Esophagus muscularis mucosa (tissue), 4 donors: ENCODE measurements at regions not wholly inside any gene's neighbourhood (a gene's known extent, or its start where the extent isn't known, plus 50 kb on each side); places are given as distances from the start of the nearest gene placed in this dataset.

ENCODE experiments used
- DNase-seq: peaks from one replicate; pipeline ENCODE4 v3.0.0-alpha.2; 2017; ENCODE audit errors: extremely low spot score
- H3K27ac ChIP-seq, 4 donors: fragments of 200-600 bp; sonication (generic); replicated peaks in 1 of 4; 1 replicate in 3 of 4; 2 replicates in 1 of 4; pipeline ENCODE4 v1.5.1; 2016 to 2019; ENCODE audit warnings: mild to moderate bottlenecking in 1 of 4
- H3K27me3 ChIP-seq, 4 donors: fragments of 200-600 bp; sonication (generic); one replicate each; pipeline versions ENCODE4 v1.5.1 to v1.6.0; 2016 to 2019
- H3K36me3 ChIP-seq, 4 donors: fragments of 200-600 bp; sonication (generic); one replicate each; pipeline ENCODE4 v1.5.1; 2016 to 2019
- H3K4me1 ChIP-seq, 4 donors: fragments of 200-600 bp; sonication (generic); one replicate each; pipeline ENCODE4 v1.5.1; 2016 to 2019
- H3K4me3 ChIP-seq, 4 donors: fragments of 200-600 bp; sonication (generic); 1 replicate in 2 of 4; 2 replicates in 2 of 4; pipeline ENCODE4 v1.5.1; 2016 to 2019; ENCODE audit warnings: mild to moderate bottlenecking in 4 of 4, moderate library complexity in 1 of 4
- H3K9me3 ChIP-seq, 4 donors: fragments of 200-600 bp; sonication (generic); 1 replicate in 3 of 4; 2 replicates in 1 of 4; pipeline ENCODE4 v1.5.1; 2016 to 2019
- CTCF ChIP-seq, 3 experiments: fragments of 200-600 bp in 2 of 3; fragments of 450-650 bp in 1 of 3; sonication (generic) in 2 of 3; IDR thresholded peaks; one replicate each; pipeline ENCODE4 v1.5.1; 2017 to 2019; ENCODE audit warnings: antibody characterized with exemption in 3 of 3, mild to moderate bottlenecking in 2 of 3, moderate library complexity in 1 of 3
- EP300 ChIP-seq: sonication (generic); formaldehyde crosslinking; IDR thresholded peaks from one replicate; pipeline ENCODE4 v1.6.1; 2017; ENCODE audit warnings: antibody characterized with exemption
- POLR2A ChIP-seq: fragments of 450-650 bp; IDR thresholded peaks from one replicate; pipeline ENCODE4 v1.6.1; 2017; ENCODE audit warnings: antibody characterized with exemption, moderate library complexity, mild to moderate bottlenecking, low read depth
- POLR2AphosphoS5 ChIP-seq, 2 donors: sonication (generic); formaldehyde crosslinking; IDR thresholded peaks; one replicate each; pipeline ENCODE4 v1.6.1; 2017; ENCODE audit warnings: antibody characterized with exemption in 2 of 2
- WGBS: methylation state at CpG from one replicate; pipeline ENCODE4 v1.1.5; 2018; 5-methylcytosine and 5-hydroxymethylcytosine counted together
- intact Hi-C: fragments of 100-400 bp; cut with DNase I; formaldehyde crosslinking; loops from one replicate; pipeline ENCODE4 v1.15.1; 2023

DNA sequence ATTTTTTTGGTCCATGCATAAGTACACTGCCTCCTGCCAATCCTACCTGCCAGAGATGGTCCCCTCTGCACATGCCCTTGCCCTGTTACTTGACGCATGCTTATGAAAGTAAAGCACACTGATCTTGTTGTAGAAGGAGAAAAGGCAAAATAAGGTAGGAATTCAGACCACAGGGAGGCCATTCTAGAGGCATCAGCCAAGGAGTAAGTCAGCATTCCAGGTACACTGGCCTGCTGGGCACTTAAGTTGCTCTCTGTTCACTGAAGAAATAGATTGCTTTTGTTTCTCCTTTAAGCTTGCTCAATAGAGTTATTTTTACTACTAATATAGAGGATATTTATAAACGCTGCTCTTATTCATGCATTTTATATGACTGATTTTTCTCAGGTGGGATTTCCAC, 604.4 kb downstream of the TDRD15 start:
- intact Hi-C loops = loop anchor here (5.0 kb wide), 1 partner anchor 659 kb away; no protein-coding TSS in a partner anchor
- Histone ChIP-seq H3K27me3 (no peaks in the 10 kb centered on the region), H3K4me3 (no peak overlapping the region), H3K36me3 (no peaks in the 10 kb centered on the region), H3K9me3 (no peaks in the 10 kb centered on the region), H3K27ac (no peak overlapping the region), H3K4me1 (no peaks in the 10 kb centered on the region)
- WGBS = 92% methylated on average over 2 of the region's 2 CpGs
- no peak for DNase-seq
- TF ChIP-seq EP300 (no peak), POLR2AphosphoS5 (IDR thresholded peaks at IDR 0.05) (no peak), POLR2A (no peak), CTCF (IDR thresholded peaks at IDR 0.05) (no peak)

DNA sequence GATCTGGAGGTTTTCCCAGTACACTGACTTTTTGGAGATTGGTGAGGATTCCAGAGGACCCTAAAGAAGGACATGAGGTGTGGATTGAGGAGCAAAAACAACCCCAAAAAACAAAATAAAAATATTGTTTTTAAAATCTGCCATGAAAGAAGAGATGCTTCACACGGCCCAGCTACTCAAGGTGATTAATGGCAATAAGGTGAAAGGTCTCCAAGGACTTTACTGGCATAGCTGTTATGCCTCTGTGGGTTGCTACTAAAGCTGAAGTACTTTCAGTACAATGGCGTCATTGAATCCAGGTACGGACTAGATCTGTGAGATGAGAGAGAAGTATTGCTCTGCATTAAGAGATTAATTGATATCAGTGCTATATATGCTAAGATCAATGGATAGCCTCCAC, 606.4 kb downstream of the TDRD15 start:
- no peaks in the 10 kb centered on the region for H3K27me3 ChIP-seq
- no peak for DNase-seq
- H3K4me1 ChIP-seq = no peaks in the 10 kb centered on the region
- intact Hi-C loops = no loop called here
- no peak overlapping the region for H3K27ac ChIP-seq
- H3K36me3 ChIP-seq = no peaks in the 10 kb centered on the region
- no peak overlapping the region for H3K4me3 ChIP-seq
- no peak for TF ChIP-seq EP300
- TF ChIP-seq CTCF (IDR thresholded peaks at IDR 0.05) = no peak
- TF ChIP-seq POLR2A = no peak
- TF ChIP-seq POLR2AphosphoS5 (IDR thresholded peaks at IDR 0.05) = no peak
- H3K9me3 ChIP-seq = no peaks in the 10 kb centered on the region
- WGBS = 86% methylated on average over 3 of the region's 3 CpGs

- Histone ChIP-seq H3K36me3 (no peaks in the 10 kb centered on the region), H3K9me3 (peaks cover 0 to 3% (median 0%) of the 10 kb centered on the region in 4 donors), H3K4me3 (no peak overlapping the region), H3K27me3 (no peaks in the 10 kb centered on the region), H3K4me1 (no peaks in the 10 kb centered on the region), H3K27ac (no peak overlapping the region)
- DNase-seq = no peak
- WGBS = 71% methylated on average over 2 of the region's 2 CpGs
- TF ChIP-seq EP300 (no peak), CTCF (IDR thresholded peaks at IDR 0.05) (no peak), POLR2AphosphoS5 (IDR thresholded peaks at IDR 0.05) (no peak), POLR2A (no peak)
- intact Hi-C loops = no loop called here
Observed at GRCh38 chr2:21740484-21740883, 616.7 kb downstream of the TDRD15 start.

DNA sequence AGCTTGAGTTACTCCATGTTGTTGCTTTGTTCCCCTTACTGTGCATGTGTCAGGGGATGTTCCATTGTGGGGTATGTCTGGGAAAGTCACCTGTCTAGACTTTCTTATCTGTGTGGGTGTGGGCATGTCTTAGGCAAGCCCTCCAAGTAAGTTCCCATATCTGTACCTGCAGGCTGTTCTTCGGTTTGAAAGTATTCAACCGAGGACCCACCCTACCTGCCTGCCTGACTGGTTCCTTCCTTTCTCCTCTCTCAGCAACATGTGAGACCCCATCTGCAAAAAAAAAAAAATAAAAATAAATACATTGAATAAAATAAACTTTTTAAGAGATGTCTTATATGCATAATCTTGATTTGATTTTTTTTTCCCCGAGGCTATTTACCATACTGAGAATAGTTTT, 622.7 kb downstream of the TDRD15 start:
- Histone ChIP-seq H3K27me3 (no peaks in the 10 kb centered on the region), H3K27ac (no peak overlapping the region), H3K4me1 (no peaks in the 10 kb centered on the region), H3K9me3 (peaks cover 0 to 10% (median 6%) of the 10 kb centered on the region in 4 donors), H3K4me3 (no peak overlapping the region), H3K36me3 (no peaks in the 10 kb centered on the region)
- no peak for DNase-seq
- TF ChIP-seq CTCF (IDR thresholded peaks at IDR 0.05) (no peak), POLR2AphosphoS5 (IDR thresholded peaks at IDR 0.05) (no peak), EP300 (no peak), POLR2A (no peak)
- intact Hi-C loops = no loop called here
- 91% methylated on average over 3 of the region's 3 CpGs for WGBS

GRCh38 chr2:21748501-21748900, 624.7 kb downstream of the TDRD15 start:
- no peak for DNase-seq
- peaks cover 0 to 10% (median 6%) of the 10 kb centered on the region in 4 donors for H3K9me3 ChIP-seq
- H3K36me3 ChIP-seq = no peaks in the 10 kb centered on the region
- H3K27me3 ChIP-seq = no peaks in the 10 kb centered on the region
- TF ChIP-seq CTCF (IDR thresholded peaks at IDR 0.05) = no peak
- TF ChIP-seq EP300 = no peak
- no peak for TF ChIP-seq POLR2A
- no peak for TF ChIP-seq POLR2AphosphoS5 (IDR thresholded peaks at IDR 0.05)
- H3K4me3 ChIP-seq = no peak overlapping the region
- H3K27ac ChIP-seq = no peak overlapping the region
- no peaks in the 10 kb centered on the region for H3K4me1 ChIP-seq
- 81% methylated on average over 4 of the region's 4 CpGs for WGBS
- intact Hi-C loops = no loop called here
